ENCODE measurements at regions not wholly inside any gene's neighbourhood (a gene's known extent, or its start where the extent isn't known, plus 50 kb on each side); places are given as distances from the start of the nearest gene placed in this dataset.

DNA sequence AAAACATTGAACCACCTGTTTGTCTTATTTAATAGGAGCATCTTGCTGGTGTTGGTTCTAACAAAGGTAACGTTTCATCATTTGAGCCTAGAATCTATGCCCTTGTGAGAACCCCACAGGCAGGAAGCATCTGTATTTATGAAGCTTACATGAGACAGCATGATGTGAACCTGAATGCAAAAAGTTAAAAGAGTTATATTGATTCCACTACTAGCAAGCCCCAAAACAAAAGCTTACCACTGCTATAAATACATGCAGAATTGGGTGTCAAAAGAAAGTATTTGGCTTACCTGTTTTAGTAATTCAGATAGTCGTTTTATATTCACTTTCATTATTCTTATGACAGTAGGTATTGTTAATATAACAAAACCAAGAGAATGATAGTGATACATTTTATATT lies 301.2 kb upstream of the ADGRL2 start:
- POLR2A ChIA-PET, result no interaction called here
- CTCF ChIA-PET, result no interaction called here

GRCh38 chr1:81498471-81499462 lies 302.0 kb upstream of the ADGRL2 start:
- ChIA-PET POLR2A (no interaction called here), CTCF (no interaction called here)

- POLR2A ChIA-PET, result no interaction called here
- CTCF ChIA-PET, result no interaction called here
Measured at GRCh38 chr1:81496349-81496748, 304.4 kb upstream of the ADGRL2 start.

GRCh38 chr1:81493102-81493869 lies 307.4 kb upstream of the ADGRL2 start:
- ChIA-PET POLR2A (no interaction called here), CTCF (no interaction called here)

DNA sequence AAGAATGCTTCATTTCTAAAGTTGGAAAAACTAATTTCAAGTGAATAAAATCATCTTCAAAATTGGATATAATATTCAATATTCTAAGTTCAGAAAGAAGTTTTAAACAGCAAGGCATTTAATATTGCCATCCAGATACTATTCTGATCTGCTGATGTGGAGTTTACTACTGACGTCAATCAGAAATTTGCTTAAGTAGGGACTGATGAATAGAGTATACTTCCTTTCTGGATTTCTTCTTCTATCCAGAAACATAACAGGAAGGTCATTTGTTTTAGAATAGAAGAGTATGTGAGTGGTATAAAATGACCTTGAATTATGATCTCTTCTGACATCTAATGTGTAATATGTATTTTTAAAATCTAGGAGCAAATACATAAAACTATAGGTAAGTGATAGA lies 308.1 kb upstream of the ADGRL2 start:
- ChIA-PET POLR2A (no interaction called here), CTCF (no interaction called here)

DNA sequence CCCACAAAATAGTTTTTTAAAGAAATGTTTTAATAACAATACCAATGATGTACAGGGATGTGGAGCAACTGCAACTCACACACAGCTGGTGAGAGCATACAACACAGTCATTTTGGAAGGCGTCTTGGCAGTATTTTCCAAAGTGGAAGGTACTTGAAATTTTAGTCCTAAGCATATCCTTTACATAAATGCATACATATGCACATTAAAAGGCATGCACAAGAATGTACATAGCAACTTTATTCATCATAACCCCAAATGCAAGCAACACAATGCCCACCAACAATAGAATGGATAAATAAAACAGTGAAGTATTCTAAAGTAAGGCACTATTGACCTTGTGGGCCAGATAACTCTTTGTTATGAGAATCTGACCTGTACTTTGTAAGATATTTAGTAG lies 310.1 kb upstream of the ADGRL2 start:
- CTCF ChIA-PET, result no interaction called here
- POLR2A ChIA-PET, result no interaction called here

- ChIA-PET POLR2A (no interaction called here), CTCF (no interaction called here)
Measured at GRCh38 chr1:81489372-81489934, 311.3 kb upstream of the ADGRL2 start.

DNA sequence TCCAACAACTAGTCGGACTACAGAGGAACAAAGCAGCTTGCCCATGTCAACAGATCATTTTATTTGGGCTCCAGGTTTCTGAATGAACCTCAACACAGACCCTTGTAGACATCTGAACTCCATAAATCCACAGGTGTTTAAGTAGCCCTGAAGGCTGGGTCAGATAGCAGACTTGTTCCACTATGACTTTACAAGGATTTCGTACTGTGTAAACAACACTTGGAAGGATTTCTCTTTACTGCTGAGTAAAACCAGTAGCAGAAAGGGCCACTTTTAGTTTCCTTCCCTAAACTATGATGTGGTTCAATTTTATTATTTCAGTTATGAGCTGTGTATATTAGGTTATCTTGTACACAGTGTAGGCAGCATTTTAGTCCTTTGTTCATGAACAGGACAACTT lies 316.4 kb upstream of the ADGRL2 start:
- CTCF ChIA-PET, result no interaction called here
- POLR2A ChIA-PET, result no interaction called here

- POLR2A ChIA-PET, result no interaction called here
- CTCF ChIA-PET, result no interaction called here
Measured at GRCh38 chr1:81478219-81478618, 322.5 kb upstream of the ADGRL2 start.

DNA sequence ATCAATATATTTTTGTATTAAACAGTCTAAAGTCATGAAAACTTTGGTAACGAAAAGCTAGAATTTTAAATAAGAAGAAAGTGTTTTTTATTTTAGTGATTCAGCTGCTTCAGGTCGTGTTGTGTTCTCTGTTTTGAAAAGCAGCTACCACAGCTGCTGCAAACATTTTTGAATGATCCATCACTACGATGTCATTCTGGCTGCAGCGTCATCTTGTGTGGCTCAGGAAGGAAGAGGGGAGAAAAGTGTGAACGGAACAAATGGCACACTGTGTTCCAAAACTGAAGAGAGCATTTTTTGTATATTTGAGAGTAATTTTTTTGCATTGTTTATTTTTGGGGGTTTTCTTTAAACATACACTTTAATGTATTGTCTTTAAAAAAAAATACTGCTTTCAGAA lies 323.0 kb upstream of the ADGRL2 start:
- POLR2A ChIA-PET, result no interaction called here

DNA sequence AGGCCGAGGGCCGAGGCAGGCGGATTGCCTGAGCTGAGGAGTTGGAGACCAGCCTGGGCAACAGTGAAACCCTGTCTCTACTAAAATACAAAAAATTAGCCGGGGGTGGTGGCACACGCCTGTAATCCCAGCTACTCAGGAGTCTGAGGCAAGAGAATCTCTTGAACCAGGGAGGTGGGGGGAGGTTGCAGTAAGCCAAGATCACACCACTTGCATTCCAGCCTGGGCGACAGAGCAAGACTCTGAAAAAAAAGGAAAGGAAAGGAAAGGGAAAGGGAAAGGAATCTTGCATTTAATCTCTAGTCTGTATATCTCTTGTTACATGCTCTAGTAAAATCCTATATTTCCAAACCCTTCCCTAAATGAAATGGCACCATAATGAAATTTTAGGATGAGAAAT lies 328.3 kb upstream of the ADGRL2 start:
- CTCF ChIA-PET, result no interaction called here

More for the DNA sequence above, 323.0 kb upstream of the ADGRL2 start:
- CTCF ChIA-PET, result no interaction called here

DNA sequence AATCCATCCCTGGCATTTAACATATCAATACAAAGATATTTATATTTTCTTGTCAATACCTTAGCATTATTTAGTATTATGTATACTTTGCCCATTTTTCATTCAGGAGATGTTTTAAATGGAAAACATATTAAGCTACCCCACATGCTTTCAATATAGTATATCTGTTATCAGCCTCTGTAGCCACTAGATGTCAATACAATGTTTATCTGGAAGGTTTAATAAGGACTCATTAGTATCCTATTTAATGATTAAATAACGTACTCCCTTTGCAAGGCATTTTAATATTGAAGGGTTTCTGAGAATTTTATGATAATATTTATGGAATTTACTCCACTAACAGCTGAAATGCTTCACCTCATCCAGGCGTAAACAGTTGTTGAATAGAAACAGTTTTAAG lies 329.5 kb upstream of the ADGRL2 start:
- POLR2A ChIA-PET, result no interaction called here
- CTCF ChIA-PET, result no interaction called here

More for the DNA sequence above, 328.3 kb upstream of the ADGRL2 start:
- POLR2A ChIA-PET, result no interaction called here

DNA sequence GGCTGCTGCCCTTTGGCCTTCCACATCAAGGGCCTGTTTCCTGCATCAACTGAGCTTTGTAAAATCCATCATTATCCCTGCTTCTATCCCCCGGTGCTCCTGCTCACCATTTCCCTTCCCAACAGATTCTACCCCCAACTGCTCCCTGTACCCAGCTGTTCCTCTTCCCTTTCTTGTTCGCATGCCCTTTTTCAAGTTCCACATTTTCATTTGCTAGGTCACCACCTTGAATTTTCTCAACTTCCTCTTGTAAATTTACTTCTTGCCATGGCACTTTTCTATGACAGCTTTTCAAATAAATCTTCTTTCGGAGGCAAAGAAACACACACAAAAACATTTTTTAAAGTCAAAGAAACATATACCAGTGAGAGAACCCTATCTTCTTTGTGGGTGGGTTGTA lies 330.5 kb upstream of the ADGRL2 start:
- ChIA-PET POLR2A (no interaction called here), CTCF (no interaction called here)

DNA sequence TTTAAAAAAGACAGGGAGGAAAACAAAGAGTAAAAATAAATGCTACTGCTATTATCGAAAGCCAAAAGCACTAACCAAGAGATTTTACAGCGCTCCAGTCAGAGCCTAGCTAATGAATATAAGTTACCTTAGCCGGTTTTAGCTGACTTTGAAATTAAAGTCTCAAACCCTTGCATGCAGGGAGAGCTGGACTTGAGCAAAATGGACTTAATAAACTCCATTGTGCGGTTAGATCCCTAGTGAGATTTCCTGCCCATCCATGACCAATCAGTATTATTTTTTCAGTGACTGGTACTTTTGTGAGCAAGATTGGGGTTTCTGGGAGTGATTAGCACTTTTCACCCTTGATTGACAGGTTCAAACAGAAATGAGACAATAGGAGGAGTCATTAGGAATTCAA lies 333.4 kb upstream of the ADGRL2 start:
- ChIA-PET CTCF (no interaction called here), POLR2A (no interaction called here)

DNA sequence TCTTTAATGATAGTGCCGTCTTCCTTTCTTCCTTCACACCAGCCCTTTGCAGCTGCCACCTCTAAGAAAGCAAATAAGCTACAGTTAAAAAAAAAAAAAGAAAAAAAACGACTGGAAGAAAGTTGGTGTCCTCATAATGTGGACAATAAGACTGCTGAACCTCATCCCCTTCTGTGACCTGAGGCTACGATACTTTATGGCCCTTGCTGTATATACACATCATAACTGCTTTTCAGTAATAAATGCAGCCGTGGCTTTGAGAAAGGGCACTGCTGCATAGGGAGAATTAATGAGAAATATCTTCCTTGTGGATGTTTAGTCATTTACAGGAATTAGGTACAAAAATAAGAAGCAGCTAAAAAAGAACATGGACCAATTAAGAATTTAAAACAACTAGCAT lies 333.8 kb upstream of the ADGRL2 start:
- POLR2A ChIA-PET, result no interaction called here

DNA sequence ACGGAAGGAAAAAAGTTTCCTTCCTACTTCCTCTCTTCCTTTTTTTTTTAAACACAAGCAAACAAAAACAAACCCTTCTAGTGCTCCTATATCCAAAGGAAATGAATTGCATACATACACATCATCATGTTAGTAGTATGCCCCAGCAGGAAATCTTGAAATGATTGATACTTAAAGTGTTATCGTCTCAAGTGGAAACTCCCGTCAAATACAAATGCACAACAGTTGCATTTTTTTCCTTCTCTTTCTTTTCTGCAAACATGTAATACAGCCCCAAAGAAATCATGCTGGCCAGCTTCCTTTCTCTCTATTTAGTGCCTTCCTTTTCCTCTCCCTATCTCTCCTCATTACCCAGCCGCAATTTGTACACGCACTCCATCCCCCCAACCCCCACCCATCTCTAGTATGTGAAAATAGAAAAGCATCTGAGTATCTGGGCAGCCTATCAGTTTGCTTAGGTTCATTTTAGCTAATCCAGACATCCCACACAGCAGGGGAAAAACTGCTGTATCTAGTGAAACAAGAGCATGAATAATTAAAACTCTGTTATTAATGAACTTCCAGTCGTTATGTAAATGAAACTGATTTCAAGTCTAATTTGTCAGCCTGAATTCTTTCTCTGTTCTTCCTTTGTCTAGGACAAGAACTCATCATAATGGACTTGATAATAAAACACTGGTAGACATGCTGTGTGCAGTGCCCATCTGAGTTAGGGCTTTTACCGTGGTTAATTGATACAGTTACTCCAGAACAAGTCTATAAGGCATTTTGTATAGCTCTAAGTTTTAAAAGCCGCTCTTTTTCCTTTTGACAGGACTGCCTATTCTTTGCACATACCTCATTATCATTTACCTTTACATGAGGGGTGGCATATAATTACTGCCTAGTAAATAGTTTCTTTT lies 336.5 kb upstream of the ADGRL2 start:
- CTCF ChIA-PET, result no interaction called here
- POLR2A ChIA-PET, result no interaction called here

More for the DNA sequence above, 333.8 kb upstream of the ADGRL2 start:
- CTCF ChIA-PET, result no interaction called here

DNA sequence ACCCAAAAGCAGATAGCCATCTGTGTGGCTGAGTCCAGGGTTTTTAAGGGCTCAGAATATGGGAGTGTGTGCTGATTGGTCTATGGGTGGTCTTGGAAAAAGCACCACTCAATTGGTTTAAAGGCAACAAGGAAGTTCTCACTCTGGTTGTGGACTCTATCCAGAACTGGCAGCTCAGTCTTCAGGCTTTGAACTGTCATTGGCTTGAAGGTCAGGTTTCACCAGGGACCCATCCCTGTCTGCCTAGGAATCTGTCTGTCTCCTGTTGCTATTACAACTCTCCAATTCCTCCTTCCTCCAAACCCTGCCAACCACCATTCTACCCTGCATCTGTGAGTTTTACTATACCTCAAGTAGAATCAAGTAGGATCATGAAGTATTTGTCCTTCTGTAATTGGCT lies 341.7 kb upstream of the ADGRL2 start:
- POLR2A ChIA-PET, result no interaction called here
- CTCF ChIA-PET, result no interaction called here

GRCh38 chr1:81458186-81458585 lies 342.5 kb upstream of the ADGRL2 start:
- POLR2A ChIA-PET, result no interaction called here
- CTCF ChIA-PET, result no interaction called here

DNA sequence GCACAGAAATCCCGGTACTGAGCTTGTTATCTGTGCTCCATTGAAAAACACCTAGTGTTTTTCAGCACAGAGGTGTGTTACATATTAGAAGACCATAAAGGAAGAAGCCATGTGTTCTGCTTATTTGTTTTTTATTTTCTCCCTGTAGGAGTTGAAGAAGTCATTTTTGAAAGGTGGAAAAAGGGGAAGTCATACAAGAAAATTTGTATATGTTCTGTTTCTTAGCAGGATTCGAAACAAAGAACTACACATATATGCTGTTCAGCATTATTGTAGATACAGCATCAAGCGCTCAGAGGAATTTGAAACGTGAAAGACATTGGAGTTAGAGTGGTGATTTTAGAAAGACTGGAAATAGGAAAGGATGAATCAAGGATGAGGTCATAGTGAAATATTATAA lies 345.3 kb upstream of the ADGRL2 start:
- CTCF ChIA-PET, result no interaction called here
- POLR2A ChIA-PET, result no interaction called here

DNA sequence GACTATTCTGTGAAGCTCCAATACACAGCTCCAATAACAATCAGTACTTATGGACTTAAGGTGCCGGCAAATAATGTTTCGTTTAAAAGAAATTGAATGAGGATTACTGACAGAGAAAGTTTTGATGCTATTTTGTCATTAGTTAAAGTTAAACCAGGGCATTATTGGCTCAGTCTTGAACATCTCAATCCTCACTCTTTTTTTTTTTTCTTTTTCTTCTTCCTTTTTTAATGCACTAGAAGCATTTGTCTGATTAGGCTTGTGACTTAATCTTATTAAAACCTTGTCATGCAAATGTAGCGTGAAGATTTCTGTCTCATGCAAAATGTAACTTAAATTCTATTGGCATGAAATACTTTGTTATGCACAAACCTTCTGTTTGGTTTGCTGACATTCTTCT lies 346.8 kb upstream of the ADGRL2 start:
- CTCF ChIA-PET, result no interaction called here
- POLR2A ChIA-PET, result no interaction called here
